Endodermal cell (in vitro differentiated cells): ENCODE measurements at regions not wholly inside any gene's neighbourhood (a gene's known extent, or its start where the extent isn't known, plus 50 kb on each side); places are given as distances from the start of the nearest gene placed in this dataset.

ENCODE experiments used
- DNase-seq: peaks from one replicate; pipeline ENCODE4 v3.0.0-alpha.2; 2017
- H3K27ac ChIP-seq: 2 replicates; pipeline ENCODE4 v1.5.1; 2013; ENCODE audit warnings: mild to moderate bottlenecking, low read depth, low read length, moderate library complexity
- H3K27me3 ChIP-seq: 2 replicates; pipeline ENCODE4 v1.6.1; 2013; ENCODE audit warnings: mild to moderate bottlenecking, low read length, moderate library complexity; ENCODE audit not compliant: insufficient read depth, control insufficient read depth, poor library complexity, severe bottlenecking
- H3K36me3 ChIP-seq: 2 replicates; pipeline ENCODE4 v1.7.0; 2013; ENCODE audit warnings: mild to moderate bottlenecking, low read length, moderate library complexity; ENCODE audit not compliant: control insufficient read depth, insufficient read depth
- H3K4me1 ChIP-seq: one replicate; pipeline ENCODE4 v1.7.0; 2013; ENCODE audit warnings: low read length; ENCODE audit not compliant: control insufficient read depth, insufficient read depth
- H3K4me3 ChIP-seq: 2 replicates; pipeline ENCODE4 v1.5.1; 2013; ENCODE audit warnings: mild to moderate bottlenecking, low read length, moderate library complexity
- H3K9ac ChIP-seq: 2 replicates; pipeline ENCODE4 v1.6.1; 2013; ENCODE audit warnings: mild to moderate bottlenecking, low read length, moderate library complexity; ENCODE audit not compliant: poor library complexity, severe bottlenecking; ENCODE audit errors: extremely low read depth
- H3K9me3 ChIP-seq: 2 replicates; pipeline ENCODE4 v1.6.1; 2013; ENCODE audit warnings: mild to moderate bottlenecking, low read length, moderate library complexity; ENCODE audit not compliant: control insufficient read depth
- H3K27ac Mint-ChIP-seq: 2 replicates; pipeline ENCODE4 v1.8.0; 2020; ENCODE audit warnings: mixed read lengths
- H3K27me3 Mint-ChIP-seq: 2 replicates; pipeline ENCODE4 v1.8.0; 2021; ENCODE audit warnings: mild to moderate bottlenecking, mixed read lengths; ENCODE audit not compliant: insufficient read depth
- H3K36me3 Mint-ChIP-seq: 2 replicates; pipeline ENCODE4 v1.8.0; 2020; ENCODE audit warnings: low read depth, mixed read lengths
- H3K4me1 Mint-ChIP-seq: 2 replicates; pipeline ENCODE4 v1.8.0; 2020; ENCODE audit warnings: mixed read lengths
- H3K4me3 Mint-ChIP-seq: 2 replicates; pipeline ENCODE4 v1.8.0; 2020; ENCODE audit warnings: mild to moderate bottlenecking, moderate library complexity, mixed read lengths
- H3K9me3 Mint-ChIP-seq: 2 replicates; pipeline ENCODE4 v1.8.0; 2020; ENCODE audit warnings: mild to moderate bottlenecking, mixed read lengths
- WGBS, 2 experiments: methylation state at CpG; one replicate each; pipeline versions ENCODE4 v1.1.5 to v1.1.7; 2013; ENCODE audit warnings: missing lambda C conversion rate in 2 of 2, mixed read lengths in 1 of 2; ENCODE audit not compliant: insufficient coverage in 1 of 2, insufficient read length in 1 of 2; 5-methylcytosine and 5-hydroxymethylcytosine counted together
- TF ChIP-seq, protein P1 (sequence below): fragments of 200-600 bp; sonication (generic); conservative IDR thresholded peaks from 2 replicates; pipeline ENCODE4 v1.5.0; 2021; ENCODE audit warnings: antibody characterized with exemption, mild to moderate bottlenecking

DNA sequence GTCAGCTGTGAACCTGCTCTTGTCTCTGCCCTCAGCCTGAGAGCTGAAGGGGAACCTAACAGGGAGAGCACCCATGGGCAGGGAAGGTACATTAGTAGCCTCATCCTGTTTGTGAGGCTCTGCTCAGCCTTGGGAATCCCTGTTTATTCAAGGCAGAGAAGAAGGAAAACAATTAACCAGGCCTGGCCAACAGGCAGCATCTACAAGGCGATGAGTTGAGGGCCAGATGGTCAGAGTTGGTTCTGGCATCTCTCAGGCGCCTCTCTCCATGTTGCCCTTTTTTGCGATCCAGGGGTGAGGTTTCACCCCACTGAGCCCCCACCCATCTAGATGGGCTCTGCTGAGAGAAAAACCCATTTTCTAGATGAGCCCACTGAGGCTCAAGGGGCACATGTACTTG lies 54.0 kb upstream of the TOP3B start:
- Histone ChIP-seq H3K9me3 (no peaks in the 10 kb centered on the region), H3K4me1 (no peaks in the 10 kb centered on the region), H3K4me3 (no peak overlapping the region), H3K27me3 (peaks cover 59% of the 10 kb centered on the region), H3K9ac (no peak overlapping the region), H3K36me3 (no peaks in the 10 kb centered on the region), H3K27ac (peak overlapping the region; percentile 28)
- Mint-ChIP-seq H3K4me3 (no peak overlapping the region), H3K4me1 (peaks cover 13% of the 10 kb centered on the region), H3K27ac (no peak overlapping the region), H3K9me3 (no peaks in the 10 kb centered on the region), H3K27me3 (peaks cover 89% of the 10 kb centered on the region), H3K36me3 (no peaks in the 10 kb centered on the region)
- TF ChIP-seq, protein P1, sequence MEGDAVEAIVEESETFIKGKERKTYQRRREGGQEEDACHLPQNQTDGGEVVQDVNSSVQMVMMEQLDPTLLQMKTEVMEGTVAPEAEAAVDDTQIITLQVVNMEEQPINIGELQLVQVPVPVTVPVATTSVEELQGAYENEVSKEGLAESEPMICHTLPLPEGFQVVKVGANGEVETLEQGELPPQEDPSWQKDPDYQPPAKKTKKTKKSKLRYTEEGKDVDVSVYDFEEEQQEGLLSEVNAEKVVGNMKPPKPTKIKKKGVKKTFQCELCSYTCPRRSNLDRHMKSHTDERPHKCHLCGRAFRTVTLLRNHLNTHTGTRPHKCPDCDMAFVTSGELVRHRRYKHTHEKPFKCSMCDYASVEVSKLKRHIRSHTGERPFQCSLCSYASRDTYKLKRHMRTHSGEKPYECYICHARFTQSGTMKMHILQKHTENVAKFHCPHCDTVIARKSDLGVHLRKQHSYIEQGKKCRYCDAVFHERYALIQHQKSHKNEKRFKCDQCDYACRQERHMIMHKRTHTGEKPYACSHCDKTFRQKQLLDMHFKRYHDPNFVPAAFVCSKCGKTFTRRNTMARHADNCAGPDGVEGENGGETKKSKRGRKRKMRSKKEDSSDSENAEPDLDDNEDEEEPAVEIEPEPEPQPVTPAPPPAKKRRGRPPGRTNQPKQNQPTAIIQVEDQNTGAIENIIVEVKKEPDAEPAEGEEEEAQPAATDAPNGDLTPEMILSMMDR, result no peak
- no peak for DNase-seq
- WGBS, 2 experiments, result 93 to 97% methylated on average over 3 of the region's 3 CpGs

GRCh38 chr22:22035771-22036314 lies 53.3 kb upstream of the TOP3B start:
- Mint-ChIP-seq H3K4me1 (peaks cover 13% of the 10 kb centered on the region), H3K27me3 (peaks cover 95% of the 10 kb centered on the region)
- H3K27me3 ChIP-seq, result peaks cover 59% of the 10 kb centered on the region

DNA sequence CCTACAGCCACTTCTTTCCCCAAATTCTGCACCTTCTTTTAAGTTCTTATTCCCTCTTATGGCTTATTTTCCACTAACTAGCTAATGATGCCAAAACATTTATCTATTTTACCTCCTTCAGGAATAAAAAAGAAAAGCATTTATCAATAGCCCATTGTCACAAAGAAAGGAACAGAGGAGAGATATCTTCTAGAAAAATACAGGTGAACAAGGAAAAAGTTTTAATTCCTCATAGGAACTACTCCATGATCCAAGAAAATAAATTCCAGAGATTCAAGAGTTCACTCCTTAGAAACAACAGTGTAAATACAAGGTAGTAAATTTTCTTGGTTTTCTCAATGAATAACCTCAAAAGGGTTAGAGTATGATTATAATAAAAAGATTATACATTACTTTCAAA lies 52.6 kb upstream of the TOP3B start:
- H3K27ac Mint-ChIP-seq, result no peak overlapping the region
- H3K4me3 Mint-ChIP-seq, result no peak overlapping the region
- H3K36me3 ChIP-seq, result no peaks in the 10 kb centered on the region
- no peak overlapping the region for H3K4me3 ChIP-seq
- no peak overlapping the region for H3K9ac ChIP-seq
- peaks cover 52% of the 10 kb centered on the region for H3K27me3 ChIP-seq
- peaks cover 93% of the 10 kb centered on the region for H3K27me3 Mint-ChIP-seq
- peaks cover 13% of the 10 kb centered on the region for H3K4me1 Mint-ChIP-seq
- H3K9me3 ChIP-seq, result no peaks in the 10 kb centered on the region
- no peaks in the 10 kb centered on the region for H3K9me3 Mint-ChIP-seq
- H3K36me3 Mint-ChIP-seq, result no peaks in the 10 kb centered on the region
- TF ChIP-seq, protein P1, result no peak
- H3K4me1 ChIP-seq, result no peaks in the 10 kb centered on the region
- H3K27ac ChIP-seq, result no peak overlapping the region
- DNase-seq, result no peak

More at GRCh38 chr22:22035771-22036314, 53.3 kb upstream of the TOP3B start:
- Histone ChIP-seq H3K4me3 (no peak overlapping the region), H3K27ac (no peak overlapping the region), H3K9ac (no peak overlapping the region), H3K4me1 (no peaks in the 10 kb centered on the region), H3K9me3 (no peaks in the 10 kb centered on the region), H3K36me3 (no peaks in the 10 kb centered on the region)
- 91 to 92% methylated on average over 3 to 4 of the region's 4 CpGs for WGBS, 2 experiments
- Mint-ChIP-seq H3K4me3 (no peak overlapping the region), H3K36me3 (no peaks in the 10 kb centered on the region), H3K27ac (no peak overlapping the region), H3K9me3 (no peaks in the 10 kb centered on the region)
- TF ChIP-seq, protein P1, result no peak
- DNase-seq, result no peak
